Sigmoid colon (tissue), 4 donors: ENCODE measurements at regions not wholly inside any gene's neighbourhood (a gene's known extent, or its start where the extent isn't known, plus 50 kb on each side); places are given as distances from the start of the nearest gene placed in this dataset.

Experiments
- CTCF ChIP-seq, 4 experiments: fragments of 450-650 bp in 3 of 4; fragments of 200-600 bp in 1 of 4; IDR thresholded peaks; one replicate each; pipeline ENCODE4 v1.5.1; 2016 to 2019; ENCODE audit warnings: antibody characterized with exemption in 4 of 4, mild to moderate bottlenecking in 3 of 4, moderate library complexity in 2 of 4
- POLR2A ChIP-seq, 2 donors: fragments of 450-650 bp; IDR thresholded peaks; one replicate each; pipeline ENCODE4 v1.6.1; 2016; ENCODE audit warnings: antibody characterized with exemption in 2 of 2, mild to moderate bottlenecking in 2 of 2, moderate library complexity in 2 of 2
- POLR2AphosphoS5 ChIP-seq, 4 donors: sonication (generic); formaldehyde crosslinking; IDR thresholded peaks; one replicate each; pipeline ENCODE4 v1.6.1; 2017; ENCODE audit warnings: antibody characterized with exemption in 4 of 4

DNA sequence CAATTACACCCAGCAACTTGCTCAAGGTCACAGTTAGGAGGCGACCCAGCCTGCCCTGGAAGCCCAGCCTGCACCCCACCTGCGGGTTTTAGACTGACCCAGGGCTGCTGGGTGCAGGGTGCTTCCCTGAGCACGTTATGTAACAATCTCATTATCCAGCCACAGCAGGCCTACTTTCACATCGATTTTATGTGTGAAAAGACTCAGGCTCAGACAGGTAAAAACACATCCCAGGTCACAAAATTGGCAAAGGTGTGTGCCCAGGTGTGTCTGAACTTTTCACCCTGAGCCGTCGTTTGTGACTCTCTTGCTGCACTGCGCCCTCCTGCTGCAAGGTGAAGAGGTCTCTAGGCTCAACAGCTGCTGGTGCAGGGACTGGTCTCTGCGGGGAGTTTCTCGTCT lies 668.2 kb upstream of the HS6ST1 start:
- no peak for TF ChIP-seq POLR2A (IDR thresholded peaks at IDR 0.05)
- no peak for TF ChIP-seq POLR2AphosphoS5 (IDR thresholded peaks at IDR 0.05)
- TF ChIP-seq CTCF (IDR thresholded peaks at IDR 0.05): no peak
